Sigmoid colon (tissue), 4 donors: ENCODE measurements at regions not wholly inside any gene's neighbourhood (a gene's known extent, or its start where the extent isn't known, plus 50 kb on each side); places are given as distances from the start of the nearest gene placed in this dataset.

Source experiments
- CTCF ChIP-seq, 4 experiments: fragments of 450-650 bp in 3 of 4; fragments of 200-600 bp in 1 of 4; IDR thresholded peaks; one replicate each; pipeline ENCODE4 v1.5.1; 2016 to 2019; ENCODE audit warnings: antibody characterized with exemption in 4 of 4, mild to moderate bottlenecking in 3 of 4, moderate library complexity in 2 of 4
- EP300 ChIP-seq, 4 donors: sonication (generic); formaldehyde crosslinking; IDR thresholded peaks; one replicate each; pipeline ENCODE4 v1.6.1; 2017; ENCODE audit warnings: antibody characterized with exemption in 4 of 4
- POLR2A ChIP-seq, 2 donors: fragments of 450-650 bp; IDR thresholded peaks; one replicate each; pipeline ENCODE4 v1.6.1; 2016; ENCODE audit warnings: antibody characterized with exemption in 2 of 2, mild to moderate bottlenecking in 2 of 2, moderate library complexity in 2 of 2
- POLR2AphosphoS5 ChIP-seq, 4 donors: sonication (generic); formaldehyde crosslinking; IDR thresholded peaks; one replicate each; pipeline ENCODE4 v1.6.1; 2017; ENCODE audit warnings: antibody characterized with exemption in 4 of 4

DNA sequence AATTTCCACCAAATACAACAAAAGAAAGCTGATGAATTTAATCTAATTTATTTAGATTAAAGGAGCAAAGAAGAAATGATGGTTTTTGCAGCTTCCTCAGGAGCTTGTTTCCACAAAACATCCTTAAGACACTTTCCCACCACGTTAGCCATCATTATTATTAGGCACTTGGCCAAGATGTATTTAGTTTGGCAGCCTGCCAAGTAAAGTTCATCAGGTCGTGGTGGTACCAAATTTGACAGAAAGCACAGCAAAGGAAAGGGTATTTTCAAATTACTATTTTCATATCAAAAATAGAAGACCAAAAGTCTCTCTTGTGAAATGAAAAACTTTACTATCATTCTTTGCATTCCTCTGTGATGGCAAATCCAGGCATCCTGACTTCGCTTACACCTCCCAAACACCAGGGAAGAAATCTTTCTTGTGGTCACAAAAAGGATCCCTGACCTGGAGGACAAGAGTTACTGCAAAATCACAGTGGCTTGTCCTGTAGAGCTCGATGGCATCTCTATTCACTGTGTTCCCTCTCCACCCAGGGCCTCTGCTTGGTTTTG lies 123.1 kb upstream of the INHBA start:
- no peak for TF ChIP-seq CTCF (IDR thresholded peaks at IDR 0.05)
- no peak for TF ChIP-seq POLR2A (IDR thresholded peaks at IDR 0.05)
- no peak for TF ChIP-seq EP300 (IDR thresholded peaks at IDR 0.05)
- TF ChIP-seq POLR2AphosphoS5 (IDR thresholded peaks at IDR 0.05): no peak
